ENCODE measurements at regions not wholly inside any gene's neighbourhood (a gene's known extent, or its start where the extent isn't known, plus 50 kb on each side); places are given as distances from the start of the nearest gene placed in this dataset.
"Not testable (repeated sequence)": the region's sequence is repeated elsewhere in the genome, so short reads cannot be mapped to it uniquely, and the experiment has no call there.

- no peak for DNase-seq
Measured at GRCh38 chr5:23451156-23451555, 56.3 kb upstream of the PRDM9 start.

DNA sequence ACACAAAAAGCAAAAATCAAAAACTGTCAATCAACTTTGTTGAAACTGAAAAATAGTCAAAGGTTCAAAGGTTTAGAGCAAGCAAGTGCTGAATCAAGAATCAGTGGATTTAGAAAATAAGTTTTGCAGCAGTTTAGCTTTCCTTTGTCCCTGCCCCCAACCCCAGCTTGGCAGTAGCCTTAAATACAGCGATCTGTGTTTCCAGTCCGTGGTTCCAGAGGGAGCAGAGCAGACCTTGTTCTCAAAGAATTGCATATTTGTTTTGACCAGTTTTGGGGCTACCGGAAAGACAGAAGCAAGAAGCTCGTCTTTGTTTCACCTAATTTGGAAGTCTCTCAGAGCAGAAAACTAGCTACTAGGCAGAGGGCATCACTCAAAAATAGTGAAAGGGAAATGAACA, 57.2 kb upstream of the PRDM9 start:
- no peak for DNase-seq

- no peak for DNase-seq
Measured at GRCh38 chr5:23448627-23449026, 58.8 kb upstream of the PRDM9 start.

DNA sequence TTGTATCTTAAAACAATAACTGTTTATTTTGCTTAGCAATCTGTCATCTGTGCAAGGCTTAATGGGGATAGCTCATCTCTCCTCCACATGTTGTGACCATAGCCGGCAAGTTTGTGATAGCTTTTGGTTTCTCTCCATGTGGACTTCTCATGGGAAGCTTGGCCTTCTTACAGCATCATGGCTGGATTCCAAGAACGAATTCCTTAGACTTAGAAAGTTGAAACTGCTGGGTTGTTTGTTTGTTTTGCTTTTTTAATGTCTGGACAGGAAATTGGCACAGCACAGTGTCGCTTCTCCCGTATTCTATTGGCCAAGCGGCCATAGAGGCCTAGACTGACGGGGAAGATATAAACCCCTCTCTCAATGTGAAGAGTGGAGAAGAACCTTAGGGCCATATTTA, 61.0 kb upstream of the PRDM9 start:
- DNase-seq: no peak

DNA sequence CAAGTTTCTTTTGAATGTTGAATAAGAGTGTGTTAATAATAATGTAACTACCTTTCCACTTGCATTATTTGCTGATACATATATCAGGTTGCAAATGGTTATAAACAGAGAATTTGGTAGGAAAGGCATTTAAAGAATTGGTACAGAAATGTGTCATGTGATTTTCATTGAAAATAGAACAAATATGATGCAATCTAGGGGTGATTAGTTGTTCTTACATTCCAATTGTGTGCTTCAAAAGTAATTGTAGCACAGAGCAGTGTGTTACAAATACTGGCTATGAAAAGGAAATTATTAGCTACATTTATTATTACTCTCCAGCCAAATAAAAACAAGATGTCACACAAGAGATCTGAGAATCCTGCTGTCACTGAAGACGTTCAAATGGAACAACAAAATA, 61.8 kb upstream of the PRDM9 start:
- DNase-seq: no peak

DNA sequence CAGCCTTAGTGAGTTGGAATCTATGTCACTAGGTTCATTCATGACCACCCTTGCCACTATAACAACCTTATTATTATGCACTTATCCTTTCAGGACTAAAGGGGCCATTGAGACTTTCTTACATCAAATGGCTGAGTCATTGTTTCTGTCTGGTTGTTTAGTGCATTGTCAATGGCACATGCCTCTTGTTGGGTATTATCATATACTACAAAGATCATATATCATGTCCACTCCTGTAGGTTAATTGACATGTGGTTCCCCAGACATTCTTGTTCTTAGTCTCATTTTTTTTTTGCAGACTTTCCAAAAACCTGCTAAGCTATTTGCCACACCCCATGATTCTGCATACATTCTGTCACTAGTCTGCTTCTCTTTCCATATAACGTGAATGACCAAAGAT, 66.7 kb upstream of the PRDM9 start:
- no peak for DNase-seq

- no peak for DNase-seq
Measured at GRCh38 chr5:23437011-23437410, 70.4 kb upstream of the PRDM9 start.

GRCh38 chr5:23433534-23434315, 73.7 kb upstream of the PRDM9 start:
- DNase-seq: no peak

- DNase-seq: no peak
Measured at GRCh38 chr5:23428705-23429104, 78.7 kb upstream of the PRDM9 start.

GRCh38 chr5:23420214-23420613, 87.2 kb upstream of the PRDM9 start:
- DNase-seq: not testable (repeated sequence)

- DNase-seq: no peak
Measured at GRCh38 chr5:23419115-23419514, 88.3 kb upstream of the PRDM9 start.

- DNase-seq: no peak
Measured at GRCh38 chr5:23412515-23412914, 94.9 kb upstream of the PRDM9 start.

DNA sequence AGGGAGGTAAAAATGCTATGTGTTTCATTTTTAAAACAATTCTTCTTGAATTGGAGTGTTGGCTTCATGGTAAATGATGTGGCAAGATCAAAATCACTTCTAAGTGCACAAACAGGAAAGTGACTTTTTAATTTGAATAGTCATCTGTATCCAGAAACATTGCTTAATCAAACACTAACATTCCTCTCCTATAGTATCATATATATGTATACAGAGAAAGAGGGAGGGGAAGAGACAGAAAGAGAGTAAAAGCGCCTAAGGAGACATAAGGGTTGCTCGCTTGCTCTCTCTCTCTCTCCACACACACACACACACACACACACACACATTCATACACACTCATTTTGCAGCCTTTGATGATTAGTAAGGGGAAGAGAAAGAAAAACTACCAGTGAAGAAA, 95.4 kb upstream of the PRDM9 start:
- DNase-seq: no peak

GRCh38 chr5:23411200-23411599, 96.2 kb upstream of the PRDM9 start:
- no peak for DNase-seq

DNA sequence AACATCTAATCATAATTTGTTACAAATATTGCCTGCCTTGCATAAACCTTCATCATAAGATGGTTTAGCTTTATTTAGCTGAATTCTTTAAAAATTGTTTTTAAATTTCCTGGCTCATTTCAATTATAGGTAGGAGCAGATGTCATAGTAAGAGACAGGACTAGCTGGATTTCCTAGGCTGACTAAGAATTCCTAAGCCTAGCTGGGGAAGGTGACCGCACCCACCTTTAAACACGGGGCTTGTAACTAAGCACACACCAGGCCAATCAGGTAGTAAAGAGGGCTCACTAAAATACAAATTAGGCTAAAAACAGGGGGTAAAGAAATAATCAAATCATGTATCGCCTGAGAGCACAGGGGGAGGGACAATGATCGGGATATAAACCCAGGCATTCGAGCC, 96.6 kb upstream of the PRDM9 start:
- DNase-seq: not testable (repeated sequence)

GRCh38 chr5:23405316-23406068, 101.9 kb upstream of the PRDM9 start:
- no peak for DNase-seq

- DNase-seq: no peak
Measured at GRCh38 chr5:23402585-23402984, 104.8 kb upstream of the PRDM9 start.

DNA sequence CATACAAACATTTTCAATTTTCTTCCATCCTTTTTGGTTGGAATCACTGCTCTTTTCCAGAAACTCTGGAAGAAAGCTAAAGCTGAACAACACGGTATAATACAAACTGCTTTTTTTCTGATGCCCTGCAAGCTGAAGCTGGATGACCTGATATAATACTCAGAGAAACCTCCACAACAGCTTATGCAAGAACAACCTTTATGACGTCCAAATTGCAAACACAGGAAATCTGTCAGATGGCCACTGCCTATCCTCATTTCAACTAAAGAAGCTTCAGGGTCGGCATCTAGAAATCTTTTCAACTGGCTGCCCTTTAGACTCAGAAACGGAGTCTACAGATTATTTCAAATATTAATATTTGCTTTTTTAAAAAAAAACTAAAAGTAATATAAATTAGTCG, 106.5 kb upstream of the PRDM9 start:
- DNase-seq: no peak

DNA sequence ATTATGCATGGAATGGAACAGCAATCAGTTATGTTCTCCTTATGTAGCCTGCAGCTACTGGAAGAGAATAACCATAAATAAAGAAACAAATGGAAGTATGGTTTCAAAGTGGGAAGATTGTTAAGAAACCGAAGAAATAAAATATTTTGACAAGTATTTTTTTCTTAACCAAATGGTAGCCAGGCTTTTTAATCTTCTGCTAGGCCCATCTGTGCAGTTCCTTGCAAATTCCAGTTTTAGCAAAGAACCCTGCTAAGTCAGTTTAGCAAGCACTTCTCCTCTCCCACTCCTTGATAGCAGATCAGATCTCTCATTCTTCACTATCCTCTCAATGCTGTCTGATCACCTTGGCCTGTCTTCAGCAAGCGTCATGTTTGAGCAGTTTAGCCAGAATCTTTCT, 111.1 kb upstream of the PRDM9 start:
- DNase-seq: no peak

DNA sequence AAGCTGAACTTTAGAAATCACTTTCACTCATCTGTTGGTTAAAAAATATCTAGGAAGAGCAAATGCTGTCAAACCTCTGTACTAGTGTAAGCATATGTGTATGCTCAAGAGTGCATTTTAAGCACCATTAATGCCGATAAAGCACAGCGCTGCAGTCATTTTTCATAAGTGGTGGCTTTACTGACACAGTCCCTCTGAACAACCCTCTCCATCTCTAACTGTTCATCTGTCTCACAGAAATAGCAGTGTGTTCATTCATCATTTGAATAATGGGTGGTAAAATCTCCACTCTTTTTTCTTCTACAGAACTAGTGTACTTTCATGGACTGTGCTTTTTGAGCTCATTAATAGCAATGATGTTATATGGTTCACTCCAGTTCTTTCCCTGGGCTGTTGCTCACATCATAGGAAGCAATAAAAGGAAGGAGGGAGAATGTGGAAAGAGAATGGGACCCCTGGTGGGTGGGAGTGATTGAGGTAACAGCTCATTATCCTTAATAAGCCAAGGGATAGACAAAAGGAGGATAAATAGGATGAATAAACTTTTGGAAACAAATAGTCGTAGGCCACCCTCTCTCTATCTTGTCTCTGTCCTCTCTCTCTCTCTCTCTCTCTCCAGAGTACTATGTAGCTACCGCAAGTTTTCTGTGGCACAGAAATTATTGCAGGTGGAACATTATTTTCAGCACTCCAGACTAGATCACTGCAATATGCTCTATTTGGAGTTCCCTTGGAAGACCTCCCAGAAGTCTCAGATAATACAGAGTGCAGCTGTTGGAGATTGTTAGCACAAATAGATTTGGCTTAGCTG, 117.9 kb upstream of the PRDM9 start:
- no peak for DNase-seq

DNA sequence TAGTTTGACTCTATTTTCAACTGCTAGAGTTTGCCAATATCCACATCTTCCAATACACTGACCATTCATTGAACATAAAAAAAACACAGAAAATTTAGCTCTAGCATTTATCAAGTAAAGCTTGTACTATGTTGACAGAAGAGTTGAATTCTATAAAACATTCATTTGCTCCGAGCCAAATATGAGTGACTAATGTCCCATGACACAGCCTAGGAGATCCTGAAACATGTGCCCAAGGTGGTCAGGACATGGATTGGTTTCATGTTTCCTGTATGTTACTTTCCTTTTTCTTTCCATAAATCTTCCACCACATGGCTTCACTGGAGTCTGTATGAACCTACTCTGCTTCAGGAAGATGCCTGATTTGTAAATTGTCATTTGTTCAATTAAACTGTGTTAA, 122.4 kb upstream of the PRDM9 start:
- no peak for DNase-seq

- no peak for DNase-seq
Measured at GRCh38 chr5:23372177-23372576, 135.2 kb upstream of the PRDM9 start.

- DNase-seq: no peak
Measured at GRCh38 chr5:23368393-23368792, 139.0 kb upstream of the PRDM9 start.

DNA sequence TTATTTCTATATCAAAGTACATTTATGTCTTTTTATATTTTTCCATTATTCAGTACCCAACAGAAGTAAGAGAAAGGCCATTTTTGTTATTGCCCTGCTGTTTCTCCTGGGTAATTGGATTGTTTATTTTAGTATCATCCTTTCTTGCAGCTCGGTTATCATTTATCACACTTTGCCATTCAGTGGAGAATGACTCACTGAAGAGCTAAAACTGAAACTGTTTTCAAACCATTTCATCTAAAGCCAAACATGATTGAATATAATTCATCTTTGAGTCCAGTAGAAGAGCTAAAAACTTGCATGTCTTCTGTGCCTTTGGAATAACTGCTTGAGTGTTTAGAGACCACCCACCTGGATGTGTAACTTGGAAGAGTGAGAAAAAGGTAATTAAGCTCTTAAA, 139.5 kb upstream of the PRDM9 start:
- DNase-seq: no peak

Data from inflammatory macrophage treated with lipopolysaccharide for 1 hour (primary cell).